GM21576 (cell line): ENCODE measurements at regions not wholly inside any gene's neighbourhood (a gene's known extent, or its start where the extent isn't known, plus 50 kb on each side); places are given as distances from the start of the nearest gene placed in this dataset.

Experiments
- ATAC-seq: cut with Tn5 transposase; IDR thresholded peaks from one replicate; pipeline ENCODE4 v1.9.1; 2021; ENCODE audit warnings: mild to moderate bottlenecking, moderate library complexity; ENCODE audit not compliant: unreplicated experiment

GRCh38 chr1:228913626-228914414 is 178.5 kb downstream of the RHOU start:
- ATAC-seq = no peak

- ATAC-seq = no peak
Observed at GRCh38 chr1:228914700-228915099, 179.4 kb downstream of the RHOU start.

GRCh38 chr1:228917342-228917741 is 182.1 kb downstream of the RHOU start:
- ATAC-seq = no peak

- no peak for ATAC-seq
Observed at GRCh38 chr1:228917755-228918154, 182.5 kb downstream of the RHOU start.

GRCh38 chr1:228918335-228918734 is 183.1 kb downstream of the RHOU start:
- no peak for ATAC-seq

- ATAC-seq = no peak
Observed at GRCh38 chr1:228919914-228920313, 184.6 kb downstream of the RHOU start.

GRCh38 chr1:228920831-228921230 is 185.6 kb downstream of the RHOU start:
- no peak for ATAC-seq

GRCh38 chr1:228921481-228921880 is 186.2 kb downstream of the RHOU start:
- no peak for ATAC-seq

GRCh38 chr1:228922722-228923376 is 187.6 kb downstream of the RHOU start:
- no peak for ATAC-seq

GRCh38 chr1:228923973-228924686 is 188.9 kb downstream of the RHOU start:
- ATAC-seq = no peak

- ATAC-seq = no peak
Observed at GRCh38 chr1:228925691-228926090, 190.4 kb downstream of the RHOU start.

GRCh38 chr1:228927421-228927820 is 192.1 kb downstream of the RHOU start:
- ATAC-seq = no peak

- ATAC-seq = no peak
Observed at GRCh38 chr1:228927946-228928898, 192.9 kb downstream of the RHOU start.

- ATAC-seq = no peak
Observed at GRCh38 chr1:228929476-228930027, 194.3 kb downstream of the RHOU start.

GRCh38 chr1:228930479-228930957 is 195.2 kb downstream of the RHOU start:
- ATAC-seq = no peak

- no peak for ATAC-seq
Observed at GRCh38 chr1:228933753-228934152, 198.5 kb downstream of the RHOU start.

GRCh38 chr1:228935198-228935663 is 200.0 kb downstream of the RHOU start:
- no peak for ATAC-seq

GRCh38 chr1:228935855-228936727 is 200.8 kb downstream of the RHOU start:
- ATAC-seq = no peak

GRCh38 chr1:228936881-228937280 is 201.6 kb downstream of the RHOU start:
- ATAC-seq = no peak
